Psoas muscle (tissue), 7 donors: ENCODE measurements at regions not wholly inside any gene's neighbourhood (a gene's known extent, or its start where the extent isn't known, plus 50 kb on each side); places are given as distances from the start of the nearest gene placed in this dataset.

Experiments
- ATAC-seq, 4 donors: fragments of 200-7000 bp; cut with Tn5 transposase; one replicate each; pipeline ENCODE4 v1.9.1; 2020; ENCODE audit warnings: moderate library complexity in 3 of 4, mild to moderate bottlenecking in 2 of 4
- DNase-seq, 2 donors: peaks; one replicate each; pipeline ENCODE4 v3.0.0-alpha.2; 2020
- H3K27ac ChIP-seq: fragments of 200-600 bp; one replicate; pipeline ENCODE4 v1.8.0; 2022
- H3K27me3 ChIP-seq, 3 donors: fragments of 200-600 bp in 1 of 3; one replicate each; pipeline versions ENCODE4 v1.6.1 to v1.8.0; 2013 to 2022; ENCODE audit warnings: low read length in 2 of 3, mild to moderate bottlenecking in 2 of 3, moderate library complexity in 1 of 3; ENCODE audit not compliant: insufficient read depth in 3 of 3
- H3K36me3 ChIP-seq, 2 donors: fragments of 200-600 bp in 1 of 2; one replicate each; pipeline versions ENCODE4 v1.6.1 to v1.8.0; 2013 to 2022; ENCODE audit warnings: low read depth in 1 of 2, mild to moderate bottlenecking in 1 of 2, moderate library complexity in 1 of 2; ENCODE audit not compliant: insufficient read depth in 1 of 2
- H3K4me1 ChIP-seq: fragments of 200-600 bp; one replicate; pipeline ENCODE4 v1.8.0; 2022
- H3K4me3 ChIP-seq: fragments of 200-600 bp; one replicate; pipeline ENCODE4 v1.8.0; 2022; ENCODE audit warnings: mild to moderate bottlenecking
- H3K9me3 ChIP-seq: fragments of 200-600 bp; one replicate; pipeline ENCODE4 v1.8.0; 2022
- CTCF ChIP-seq: fragments of 200-600 bp; IDR thresholded peaks from one replicate; pipeline ENCODE4 v1.8.0; 2022; ENCODE audit warnings: antibody characterized with exemption
- WGBS, 3 donors: extraction: QIAGEN DNeasy Blood & Tissue Kit; methylation state at CpG; one replicate each; pipeline versions ENCODE4 v1.1.6 to v1.1.7; 2013; 5-methylcytosine and 5-hydroxymethylcytosine counted together
- intact Hi-C, 2 donors: fragments of 100-400 bp; cut with DNase I; formaldehyde crosslinking; loops; one replicate each; pipeline versions ENCODE4 v1.11.0 to v1.14.2; 2022
- donor health status: healthy with polysubstance abuse.
- donor health status: DM: no; HTN: no; CAD: no; lungs with moderate emphysema.
- donor health status: Bipolar disorder and iron deficiency.
- donor health status: healthy.
- donor health status: DM: yes; HTN: yes; CAD: no.
- donor health status: DM: no; HTN: no; CAD: no.
- donor health status: DM: yes; HTN: yes; CAD: no.

GRCh38 chr18:39685303-39685902, 2119.8 kb upstream of the CELF4 start:
- no peak for TF ChIP-seq CTCF
- H3K36me3 ChIP-seq, result no peaks in the 10 kb centered on the region
- ATAC-seq (no peak), DNase-seq (no peak)
- no peaks in the 10 kb centered on the region for H3K9me3 ChIP-seq
- no peaks in the 10 kb centered on the region for H3K27me3 ChIP-seq
- H3K4me3 ChIP-seq, result no peak overlapping the region
- WGBS, 3 donors, result 36 to 41% (median 37%) methylated on average over 4 of the region's 4 CpGs
- H3K27ac ChIP-seq, result no peak overlapping the region
- intact Hi-C loops, result no loop called here
- no peaks in the 10 kb centered on the region for H3K4me1 ChIP-seq

- WGBS, 3 donors, result 58 to 60% (median 59%) methylated on average over 4 of the region's 4 CpGs
- H3K4me1 ChIP-seq, result no peaks in the 10 kb centered on the region
- H3K27ac ChIP-seq, result no peak overlapping the region
- ATAC-seq (no peak), DNase-seq (no peak)
- H3K4me3 ChIP-seq, result no peak overlapping the region
- no peaks in the 10 kb centered on the region for H3K9me3 ChIP-seq
- no peak for TF ChIP-seq CTCF
- H3K36me3 ChIP-seq, result no peaks in the 10 kb centered on the region
- no peaks in the 10 kb centered on the region for H3K27me3 ChIP-seq
- intact Hi-C loops, result no loop called here
Observed at GRCh38 chr18:39681061-39681460, 2115.5 kb upstream of the CELF4 start.

- ATAC-seq (no peak), DNase-seq (no peak)
- TF ChIP-seq CTCF, result no peak
- Histone ChIP-seq H3K27ac (no peak overlapping the region), H3K4me3 (no peak overlapping the region), H3K27me3 (no peaks in the 10 kb centered on the region), H3K36me3 (no peaks in the 10 kb centered on the region), H3K9me3 (no peaks in the 10 kb centered on the region), H3K4me1 (no peaks in the 10 kb centered on the region)
- intact Hi-C loops, result no loop called here
- WGBS, 3 donors, result 77 to 79% (median 78%) methylated on average over 5 of the region's 5 CpGs
Observed at GRCh38 chr18:39675906-39676305, 2110.3 kb upstream of the CELF4 start.

GRCh38 chr18:39675368-39675767, 2109.8 kb upstream of the CELF4 start:
- no peak for DNase-seq
- no peak for ATAC-seq
- intact Hi-C loops, result no loop called here
- no peak for TF ChIP-seq CTCF
- Histone ChIP-seq H3K9me3 (no peaks in the 10 kb centered on the region), H3K4me3 (no peak overlapping the region), H3K4me1 (no peaks in the 10 kb centered on the region), H3K27me3 (no peaks in the 10 kb centered on the region), H3K36me3 (no peaks in the 10 kb centered on the region), H3K27ac (no peak overlapping the region)
- WGBS, 3 donors, result 73 to 92% (median 74%) methylated on average over 3 of the region's 3 CpGs

GRCh38 chr18:39672171-39672570, 2106.6 kb upstream of the CELF4 start:
- Histone ChIP-seq H3K27ac (no peak overlapping the region), H3K4me1 (no peaks in the 10 kb centered on the region), H3K4me3 (no peak overlapping the region), H3K27me3 (no peaks in the 10 kb centered on the region), H3K9me3 (no peaks in the 10 kb centered on the region), H3K36me3 (no peaks in the 10 kb centered on the region)
- ATAC-seq, result no peak
- no peak for TF ChIP-seq CTCF
- intact Hi-C loops, result no loop called here
- DNase-seq, result no peak
- WGBS, 3 donors, result 92 to 93% (median 92%) methylated on average over 3 of the region's 3 CpGs
